ENCODE measurements at regions not wholly inside any gene's neighbourhood (a gene's known extent, or its start where the extent isn't known, plus 50 kb on each side); places are given as distances from the start of the nearest gene placed in this dataset.

DNA sequence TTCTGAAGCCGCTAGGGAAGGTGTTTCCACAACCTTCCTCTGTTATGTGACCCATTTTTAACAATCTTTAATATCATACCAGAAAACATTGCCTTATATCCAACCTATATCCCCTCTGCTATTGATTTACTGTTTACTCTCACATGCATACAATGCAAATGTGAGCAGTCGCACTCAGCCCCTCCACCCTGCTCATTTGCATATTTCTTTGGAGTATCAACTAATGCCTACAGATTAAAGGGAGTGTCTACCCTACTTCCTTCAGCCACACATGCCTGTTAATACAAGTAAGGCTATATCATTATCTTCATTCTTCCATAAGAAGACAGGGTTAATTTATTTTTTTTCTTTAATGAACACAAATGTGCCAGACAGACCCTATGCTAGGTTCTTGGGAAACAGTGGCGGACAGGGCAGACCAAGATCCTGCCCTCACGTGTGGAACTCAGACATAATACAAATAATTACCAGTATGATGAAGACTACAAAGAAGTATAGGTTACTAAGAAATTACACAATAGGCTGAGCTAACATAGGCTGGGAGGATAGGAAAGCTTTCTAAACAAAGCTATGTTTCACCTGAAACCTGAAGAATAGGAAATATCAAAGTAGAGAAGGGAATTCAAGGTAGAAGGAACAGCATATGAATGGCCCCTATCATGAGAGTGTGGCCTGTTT lies 107.3 kb upstream of the MDM1 start:
- TF ChIP-seq, protein P1, sequence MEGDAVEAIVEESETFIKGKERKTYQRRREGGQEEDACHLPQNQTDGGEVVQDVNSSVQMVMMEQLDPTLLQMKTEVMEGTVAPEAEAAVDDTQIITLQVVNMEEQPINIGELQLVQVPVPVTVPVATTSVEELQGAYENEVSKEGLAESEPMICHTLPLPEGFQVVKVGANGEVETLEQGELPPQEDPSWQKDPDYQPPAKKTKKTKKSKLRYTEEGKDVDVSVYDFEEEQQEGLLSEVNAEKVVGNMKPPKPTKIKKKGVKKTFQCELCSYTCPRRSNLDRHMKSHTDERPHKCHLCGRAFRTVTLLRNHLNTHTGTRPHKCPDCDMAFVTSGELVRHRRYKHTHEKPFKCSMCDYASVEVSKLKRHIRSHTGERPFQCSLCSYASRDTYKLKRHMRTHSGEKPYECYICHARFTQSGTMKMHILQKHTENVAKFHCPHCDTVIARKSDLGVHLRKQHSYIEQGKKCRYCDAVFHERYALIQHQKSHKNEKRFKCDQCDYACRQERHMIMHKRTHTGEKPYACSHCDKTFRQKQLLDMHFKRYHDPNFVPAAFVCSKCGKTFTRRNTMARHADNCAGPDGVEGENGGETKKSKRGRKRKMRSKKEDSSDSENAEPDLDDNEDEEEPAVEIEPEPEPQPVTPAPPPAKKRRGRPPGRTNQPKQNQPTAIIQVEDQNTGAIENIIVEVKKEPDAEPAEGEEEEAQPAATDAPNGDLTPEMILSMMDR (optimal IDR thresholded peaks at IDR 0.05 in 1 of 3, IDR thresholded peaks at IDR 0.05 in 1 of 3, conservative IDR thresholded peaks at IDR 0.05 in 1 of 3; ENCODE audit: extremely low read depth in 1 of 3, insufficient read depth in 2 of 3, low read length in 3 of 3) = no peak
- TF ChIP-seq EZH2 (IDR thresholded peaks at IDR 0.05; ENCODE audit: low read length) = no peak

All from keratinocyte (primary cell).